Brain microvascular endothelial cell (primary cell): ENCODE measurements at regions not wholly inside any gene's neighbourhood (a gene's known extent, or its start where the extent isn't known, plus 50 kb on each side); places are given as distances from the start of the nearest gene placed in this dataset.

Source experiments
- DNase-seq: peaks from one replicate; pipeline ENCODE4 v3.0.0-alpha.2; 2020
- H3K27ac ChIP-seq: fragments of 250-450 bp; sonication (Bioruptor Pico); 2 replicates; pipeline ENCODE4 v1.5.1; 2020; ENCODE audit warnings: mild to moderate bottlenecking, moderate library complexity
- H3K27me3 ChIP-seq: fragments of 250-450 bp; sonication (Bioruptor Pico); replicated peaks from 2 replicates; pipeline ENCODE4 v1.5.1; 2020; ENCODE audit warnings: mild to moderate bottlenecking
- H3K36me3 ChIP-seq: fragments of 250-450 bp; sonication (Bioruptor Pico); replicated peaks from 2 replicates; pipeline ENCODE4 v1.5.1; 2020; ENCODE audit warnings: mild to moderate bottlenecking
- H3K4me3 ChIP-seq: 2 replicates; pipeline ENCODE4 v1.5.1; 2011; ENCODE audit warnings: low read depth, mild to moderate bottlenecking, control low read depth, low read length, moderate library complexity
- CTCF ChIP-seq: IDR thresholded peaks from 2 replicates; pipeline ENCODE4 v1.5.1; 2011; ENCODE audit warnings: low read depth, mild to moderate bottlenecking, moderate library complexity, low read length, control low read depth, inconsistent platforms; ENCODE audit errors: missing control alignments
- in situ Hi-C: cut with HindIII; loops from 2 replicates; pipeline ENCODE4 v1.10.0; 2017; ENCODE audit warnings: low sequenced_read_pairs, low pct_ligation_motif_present

DNA sequence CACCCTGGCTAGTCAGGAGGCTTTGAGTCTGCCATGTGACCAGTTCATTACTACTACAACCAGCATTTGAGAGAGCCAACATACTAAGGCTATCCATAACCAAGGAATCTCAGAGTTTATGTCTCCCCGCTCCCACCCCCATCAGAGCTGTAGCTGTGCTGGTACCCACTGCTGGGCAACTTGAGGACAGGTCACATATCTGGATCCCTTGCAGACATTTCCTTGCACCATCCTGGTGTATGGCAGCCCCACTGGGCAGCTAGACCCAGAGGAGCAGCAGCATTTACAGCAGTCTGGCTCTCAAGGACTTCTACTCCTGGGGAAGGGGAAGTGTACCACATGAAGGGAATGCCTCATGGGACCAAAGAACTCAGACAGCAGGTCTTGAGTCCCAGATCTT, 160.8 kb upstream of the ST8SIA2 start:
- Histone ChIP-seq H3K27ac (no peak overlapping the region), H3K27me3 (no peaks in the 10 kb centered on the region), H3K36me3 (no peaks in the 10 kb centered on the region), H3K4me3 (no peak overlapping the region)
- DNase-seq = no peak
- in situ Hi-C loops = no loop called here
- no peak for TF ChIP-seq CTCF

DNA sequence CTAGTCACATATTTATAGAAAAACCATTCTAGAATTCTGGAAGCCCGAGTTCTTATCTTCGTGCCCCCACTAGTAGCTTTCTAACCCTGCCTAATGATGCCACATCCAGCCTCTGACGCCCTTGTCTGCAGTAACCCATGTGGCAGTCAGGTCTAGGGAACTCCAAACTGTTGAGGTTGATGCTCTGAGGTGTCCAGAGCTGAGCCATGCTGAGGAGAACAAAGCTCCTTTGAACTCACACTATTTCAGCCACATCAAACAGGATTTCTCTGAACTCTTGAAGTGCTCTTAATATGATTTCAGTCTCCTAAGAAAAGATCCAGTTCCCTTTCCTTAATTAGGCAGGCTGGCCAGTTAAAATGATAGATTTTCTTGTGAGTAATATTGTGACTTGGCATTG, 150.5 kb upstream of the ST8SIA2 start:
- Histone ChIP-seq H3K4me3 (no peak overlapping the region), H3K36me3 (no peaks in the 10 kb centered on the region), H3K27ac (no peak overlapping the region), H3K27me3 (no peaks in the 10 kb centered on the region)
- DNase-seq = no peak
- in situ Hi-C loops = no loop called here
- TF ChIP-seq CTCF = no peak

DNA sequence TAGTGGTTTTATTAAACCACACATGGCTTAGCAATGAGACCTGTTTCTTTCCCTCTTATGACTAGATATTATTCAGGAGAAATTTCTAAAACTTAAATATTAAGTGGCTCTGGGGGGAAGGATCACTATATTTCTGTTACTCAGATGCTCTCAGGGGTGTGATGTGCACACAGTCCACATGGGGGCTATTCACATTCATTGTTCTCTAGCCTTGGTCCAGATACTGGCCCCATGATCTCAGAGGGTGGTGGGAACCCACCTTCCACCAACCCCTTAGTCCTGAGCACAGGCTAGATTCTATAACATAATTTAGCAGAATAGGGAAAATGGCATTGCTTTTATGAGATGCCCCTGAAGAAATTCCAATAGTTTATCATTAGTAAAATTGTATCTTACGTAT, 149.0 kb upstream of the ST8SIA2 start:
- no peaks in the 10 kb centered on the region for H3K27me3 ChIP-seq
- no peak overlapping the region for H3K27ac ChIP-seq
- no peak overlapping the region for H3K4me3 ChIP-seq
- in situ Hi-C loops = no loop called here
- H3K36me3 ChIP-seq = no peaks in the 10 kb centered on the region
- no peak for TF ChIP-seq CTCF
- DNase-seq = no peak

GRCh38 chr15:92247649-92248242, 145.9 kb upstream of the ST8SIA2 start:
- Histone ChIP-seq H3K4me3 (no peak overlapping the region), H3K27me3 (no peaks in the 10 kb centered on the region), H3K27ac (no peak overlapping the region), H3K36me3 (no peaks in the 10 kb centered on the region)
- no peak for TF ChIP-seq CTCF
- DNase-seq = no peak
- in situ Hi-C loops = no loop called here

GRCh38 chr15:92266796-92267685, 126.6 kb upstream of the ST8SIA2 start:
- Histone ChIP-seq H3K27me3 (no peaks in the 10 kb centered on the region), H3K4me3 (no peak overlapping the region), H3K27ac (no peak overlapping the region), H3K36me3 (no peaks in the 10 kb centered on the region)
- DNase-seq = no peak
- no peak for TF ChIP-seq CTCF
- in situ Hi-C loops = no loop called here
